ENCODE measurements at regions not wholly inside any gene's neighbourhood (a gene's known extent, or its start where the extent isn't known, plus 50 kb on each side); places are given as distances from the start of the nearest gene placed in this dataset.

DNA sequence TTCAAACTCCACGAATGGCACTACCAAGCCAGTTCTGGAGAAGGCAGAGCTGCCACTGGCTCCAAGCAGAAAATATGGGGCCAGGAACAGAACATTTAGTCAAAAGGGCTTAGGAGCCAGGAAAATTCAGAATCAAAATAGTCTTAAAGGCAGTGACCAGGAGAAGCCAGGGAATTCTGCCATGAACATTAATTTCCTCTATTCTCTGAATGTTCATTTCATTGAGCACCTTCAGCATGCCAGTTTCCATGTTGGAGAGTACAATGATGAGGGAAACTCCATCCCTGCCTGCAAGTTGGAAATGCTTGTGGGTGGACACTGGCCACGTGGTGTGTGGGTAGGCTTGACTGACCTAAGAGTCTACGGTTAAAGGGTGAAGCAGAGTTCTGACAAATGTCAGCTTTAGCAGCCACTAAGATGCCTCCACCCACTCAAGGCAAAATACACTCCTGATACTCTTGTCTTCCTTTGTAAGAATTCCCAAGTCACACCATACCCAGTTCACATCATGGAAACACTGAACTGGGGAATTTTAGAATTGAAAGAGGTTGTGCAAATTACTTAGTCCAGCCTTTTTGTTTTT is 190.1 kb upstream of the C1QTNF7 start:
- TF ChIP-seq ZBTB7A (IDR thresholded peaks at IDR 0.05; ENCODE audit: low read depth) (no peak), EP300 (IDR thresholded peaks at IDR 0.05; ENCODE audit: borderline replicate concordance) (no peak), NFIC (IDR thresholded peaks at IDR 0.05) (no peak), CREB1 (IDR thresholded peaks at IDR 0.05; ENCODE audit: low read depth) (no peak), CEBPB (IDR thresholded peaks at IDR 0.05) (no peak)
- TF ChIP-seq, protein P1, sequence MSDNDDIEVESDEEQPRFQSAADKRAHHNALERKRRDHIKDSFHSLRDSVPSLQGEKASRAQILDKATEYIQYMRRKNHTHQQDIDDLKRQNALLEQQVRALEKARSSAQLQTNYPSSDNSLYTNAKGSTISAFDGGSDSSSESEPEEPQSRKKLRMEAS (IDR thresholded peaks at IDR 0.05) = no peak

Measured in Ishikawa (cell line).